ENCODE measurements at regions not wholly inside any gene's neighbourhood (a gene's known extent, or its start where the extent isn't known, plus 50 kb on each side); places are given as distances from the start of the nearest gene placed in this dataset.

- BruUV-seq (replicated peaks): no TSS peak
- Histone ChIP-seq H3K23ac (ENCODE audit: low read depth, low read length) (no peak overlapping the region), H2BK20ac (ENCODE audit: low read depth, low read length) (no peak overlapping the region), H3K4ac (ENCODE audit: low read depth, low read length) (no peak overlapping the region), H3K9me1 (ENCODE audit: insufficient read depth, low read length) (no peaks in the 10 kb centered on the region), H4K20me1 (ENCODE audit: insufficient read depth, low read length) (no peaks in the 10 kb centered on the region), H2AK9ac (replicated peaks; ENCODE audit: low read depth, low read length, poor library complexity) (no peak overlapping the region), H2AFZ (replicated peaks; ENCODE audit: low read length, poor library complexity) (no peak overlapping the region), H3K27me3 (ENCODE audit: control insufficient read depth, insufficient read depth, low read length) (no peaks in the 10 kb centered on the region), H2BK15ac (ENCODE audit: low read depth, low read length) (no peak overlapping the region), H4K91ac (ENCODE audit: insufficient read depth, low read depth, low read length) (no peak overlapping the region), H3K56ac (ENCODE audit: extremely low read depth, insufficient read depth, low read length) (no peak overlapping the region), H3K14ac (replicated peaks; ENCODE audit: low read depth, low read length) (no peak overlapping the region), H2BK5ac (ENCODE audit: low read depth, low read length, poor library complexity, severe bottlenecking) (no peak overlapping the region), H2AK5ac (ENCODE audit: low read depth, low read length) (no peak overlapping the region), H3K9me3 (ENCODE audit: control insufficient read depth, insufficient read depth, low read length) (no peaks in the 10 kb centered on the region), H2BK120ac (ENCODE audit: low read depth, low read length) (no peak overlapping the region), H3K36me3 (ENCODE audit: control insufficient read depth, insufficient read depth, low read length) (no peaks in the 10 kb centered on the region), H3K4me2 (ENCODE audit: low read depth, low read length) (no peak overlapping the region), H3K27ac (ENCODE audit: insufficient read depth, low read length) (no peak overlapping the region), H3K4me1 (ENCODE audit: control insufficient read depth, insufficient read depth, low read length) (no peaks in the 10 kb centered on the region), H3K9ac (ENCODE audit: low read depth, low read length) (no peak overlapping the region), H4K5ac (ENCODE audit: low read depth, low read length) (no peak overlapping the region), H3K4me3 (ENCODE audit: insufficient read depth, low read depth, low read length) (no peak overlapping the region), H4K8ac (ENCODE audit: low read depth in 2 of 2, low read length in 2 of 2) (no peak overlapping the region), H3K18ac (ENCODE audit: low read depth, low read length) (no peak overlapping the region), H3K79me1 (ENCODE audit: low read depth in 1 of 2, low read length in 2 of 2) (no peaks in the 10 kb centered on the region)
- intact Hi-C loops (cut with micrococcal nuclease): no loop called here
- TF ChIP-seq RCOR1 (IDR thresholded peaks at IDR 0.05; ENCODE audit: insufficient replicate concordance, low read length): no peak
- TF ChIP-seq USF2 (IDR thresholded peaks at IDR 0.05; ENCODE audit: low read depth, low read length): no peak
- no peak for TF ChIP-seq MAZ (IDR thresholded peaks at IDR 0.05; ENCODE audit: borderline replicate concordance, low read depth, low read length)
- TF ChIP-seq, protein P1, sequence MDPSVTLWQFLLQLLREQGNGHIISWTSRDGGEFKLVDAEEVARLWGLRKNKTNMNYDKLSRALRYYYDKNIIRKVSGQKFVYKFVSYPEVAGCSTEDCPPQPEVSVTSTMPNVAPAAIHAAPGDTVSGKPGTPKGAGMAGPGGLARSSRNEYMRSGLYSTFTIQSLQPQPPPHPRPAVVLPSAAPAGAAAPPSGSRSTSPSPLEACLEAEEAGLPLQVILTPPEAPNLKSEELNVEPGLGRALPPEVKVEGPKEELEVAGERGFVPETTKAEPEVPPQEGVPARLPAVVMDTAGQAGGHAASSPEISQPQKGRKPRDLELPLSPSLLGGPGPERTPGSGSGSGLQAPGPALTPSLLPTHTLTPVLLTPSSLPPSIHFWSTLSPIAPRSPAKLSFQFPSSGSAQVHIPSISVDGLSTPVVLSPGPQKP (IDR thresholded peaks at IDR 0.05; ENCODE audit: borderline replicate concordance, low read depth, low read length): no peak
- TF ChIP-seq FOS (IDR thresholded peaks at IDR 0.05; ENCODE audit: low read depth, low read length): no peak
- TF ChIP-seq, protein P2, sequence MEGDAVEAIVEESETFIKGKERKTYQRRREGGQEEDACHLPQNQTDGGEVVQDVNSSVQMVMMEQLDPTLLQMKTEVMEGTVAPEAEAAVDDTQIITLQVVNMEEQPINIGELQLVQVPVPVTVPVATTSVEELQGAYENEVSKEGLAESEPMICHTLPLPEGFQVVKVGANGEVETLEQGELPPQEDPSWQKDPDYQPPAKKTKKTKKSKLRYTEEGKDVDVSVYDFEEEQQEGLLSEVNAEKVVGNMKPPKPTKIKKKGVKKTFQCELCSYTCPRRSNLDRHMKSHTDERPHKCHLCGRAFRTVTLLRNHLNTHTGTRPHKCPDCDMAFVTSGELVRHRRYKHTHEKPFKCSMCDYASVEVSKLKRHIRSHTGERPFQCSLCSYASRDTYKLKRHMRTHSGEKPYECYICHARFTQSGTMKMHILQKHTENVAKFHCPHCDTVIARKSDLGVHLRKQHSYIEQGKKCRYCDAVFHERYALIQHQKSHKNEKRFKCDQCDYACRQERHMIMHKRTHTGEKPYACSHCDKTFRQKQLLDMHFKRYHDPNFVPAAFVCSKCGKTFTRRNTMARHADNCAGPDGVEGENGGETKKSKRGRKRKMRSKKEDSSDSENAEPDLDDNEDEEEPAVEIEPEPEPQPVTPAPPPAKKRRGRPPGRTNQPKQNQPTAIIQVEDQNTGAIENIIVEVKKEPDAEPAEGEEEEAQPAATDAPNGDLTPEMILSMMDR (conservative IDR thresholded peaks at IDR 0.05; ENCODE audit: low read depth, low read length): no peak
- no peak for TF ChIP-seq MXI1 (IDR thresholded peaks at IDR 0.05; ENCODE audit: borderline replicate concordance, low read depth, low read length)
- no peak for TF ChIP-seq SMC3 (IDR thresholded peaks at IDR 0.05; ENCODE audit: low read depth, low read length)
- no peak for TF ChIP-seq NFE2L2 (IDR thresholded peaks at IDR 0.05; ENCODE audit: low read depth, low read length)
- TF ChIP-seq MAFK (IDR thresholded peaks at IDR 0.05; ENCODE audit: low read depth, low read length): no peak
- no peak for TF ChIP-seq POLR2A (IDR thresholded peaks at IDR 0.05; ENCODE audit: low read depth, low read length)
- no peak for TF ChIP-seq CHD1 (IDR thresholded peaks at IDR 0.05; ENCODE audit: low read depth, low read length)
- no peak for TF ChIP-seq RAD21 (IDR thresholded peaks at IDR 0.05; ENCODE audit: low read length)
- TF ChIP-seq BHLHE40 (IDR thresholded peaks at IDR 0.05; ENCODE audit: low read depth, low read length): no peak
- TF ChIP-seq CEBPB (IDR thresholded peaks at IDR 0.05; ENCODE audit: low read depth, low read length): no peak
- TF ChIP-seq RFX5 (IDR thresholded peaks at IDR 0.05; ENCODE audit: low read depth, low read length): no peak
- CTCF ChIA-PET: no interaction called here
- in situ Hi-C loops (cut with MboI; ENCODE audit: low sequenced_read_pairs): loop anchor here (25.0 kb wide), 1 partner anchor 109 kb away; no protein-coding TSS in a partner anchor
- POLR2A ChIA-PET (ENCODE audit: unreplicated experiment): no interaction called here
- WGBS, 2 experiments (ENCODE audit: extremely low coverage in 2 of 2, insufficient read length in 1 of 2): no CpG with 5 or more reads among the region's 2 CpGs
- DNase-seq (peak; percentile 4), ATAC-seq (ENCODE audit: low read depth) (no peak)
- dilution Hi-C loops (cut with HindIII; ENCODE audit: low sequenced_read_pairs, unreplicated experiment): no loop called here
These were observed 220.7 kb upstream of the CNKSR2 start for GRCh38 chrX:21153503-21153902.

Measured in IMR-90 (cell line).